Endothelial cell of umbilical vein (primary cell): ENCODE measurements at regions not wholly inside any gene's neighbourhood (a gene's known extent, or its start where the extent isn't known, plus 50 kb on each side); places are given as distances from the start of the nearest gene placed in this dataset.
"Not testable (repeated sequence)": the region's sequence is repeated elsewhere in the genome, so short reads cannot be mapped to it uniquely, and the experiment has no call there.

Source experiments
- BruUV-seq: library from RNA; stranded (reverse); fragments of 400-500 nt; replicated peaks from 2 replicates; lab custom pipeline; 2021; lab: Mats Ljungman, UMichigan
- CTCF ChIA-PET: fragments of 300-600, 350-600 bp; sonication (Branson Sonifier 250); formaldehyde crosslinking; loops from one replicate; lab custom pipeline; 2021; ENCODE audit warnings: antibody characterized with exemption, inconsistent platforms; lab: Charles Lee
- POLR2A ChIA-PET: fragments of 300-600, 350-600 bp; sonication (Branson Sonifier 250); formaldehyde crosslinking; loops from one replicate; lab custom pipeline; 2021; ENCODE audit warnings: antibody characterized with exemption, inconsistent platforms; lab: Charles Lee
- DNase-seq: peaks from one replicate; pipeline ENCODE4 v3.0.0-alpha.2; 2011; ENCODE audit warnings: low read depth, low spot score
- FAIRE-seq: peaks from 2 replicates; lab custom pipeline; 2011; peaks lifted over from hg19 to GRCh38; lab: Jason Lieb, UNC
- H2AFZ ChIP-seq: 2 replicates; pipeline ENCODE4 v1.6.0; 2012; ENCODE audit warnings: low read depth, low read length, control low read depth, inconsistent platforms
- H3K27ac ChIP-seq: 2 replicates; pipeline ENCODE4 v1.5.1; 2011; ENCODE audit warnings: low read depth, mild to moderate bottlenecking, control low read depth, low read length, moderate library complexity; ENCODE audit not compliant: insufficient read depth
- H3K27me3 ChIP-seq, 2 experiments: 2 replicates each; pipeline versions ENCODE4 v1.6.0 to v1.6.1; 2011; ENCODE audit warnings: low read length in 2 of 2, mixed read lengths in 1 of 2; ENCODE audit not compliant: control insufficient read depth in 2 of 2, insufficient read depth in 2 of 2
- H3K36me3 ChIP-seq, 2 experiments: 2 replicates in 1 of 2; 3 replicates in 1 of 2; pipeline ENCODE4 v1.5.1; 2011; ENCODE audit warnings: low read length in 2 of 2, mild to moderate bottlenecking in 1 of 2, moderate library complexity in 1 of 2; ENCODE audit not compliant: control insufficient read depth in 2 of 2, insufficient read depth in 2 of 2; ENCODE audit errors: extremely low read depth in 1 of 2
- H3K4me1 ChIP-seq: 3 replicates; pipeline ENCODE4 v1.5.1; 2011; ENCODE audit warnings: mild to moderate bottlenecking, low read length; ENCODE audit not compliant: control insufficient read depth, insufficient read depth; ENCODE audit errors: extremely low read depth
- H3K4me2 ChIP-seq: 2 replicates; pipeline ENCODE4 v1.6.1; 2011; ENCODE audit warnings: low read length, control low read depth, mixed read lengths; ENCODE audit not compliant: insufficient read depth
- H3K4me3 ChIP-seq, 3 experiments: fragments of 200-600 bp in 1 of 3; sonication (generic), shearing (Covaris generic) in 1 of 3; replicated peaks in 1 of 3; 2 replicates each; pipeline ENCODE4 v1.5.1; 2011 to 2016; ENCODE audit warnings: control low read depth in 3 of 3, low read length in 3 of 3, mild to moderate bottlenecking in 2 of 3, inconsistent platforms in 1 of 3, low read depth in 1 of 3, moderate library complexity in 1 of 3; ENCODE audit not compliant: insufficient read depth in 1 of 3
- H3K79me2 ChIP-seq: 2 replicates; pipeline ENCODE4 v1.6.0; 2012; ENCODE audit warnings: low read length, inconsistent platforms; ENCODE audit not compliant: control insufficient read depth, insufficient read depth
- H3K9ac ChIP-seq: replicated peaks from 2 replicates; pipeline ENCODE3; 2011; ENCODE audit warnings: low read length, control low read depth; ENCODE audit not compliant: insufficient read depth; ENCODE audit errors: extremely low read depth
- H3K9me1 ChIP-seq: replicated peaks from 3 replicates; pipeline ENCODE4 v1.6.0; 2011; ENCODE audit warnings: mild to moderate bottlenecking, low read length; ENCODE audit not compliant: control insufficient read depth, insufficient read depth; ENCODE audit errors: extremely low read depth
- H3K9me3 ChIP-seq: replicated peaks from 2 replicates; pipeline ENCODE4 v1.5.1; 2012; ENCODE audit warnings: low read length, inconsistent platforms; ENCODE audit not compliant: control insufficient read depth, insufficient read depth
- H4K20me1 ChIP-seq: replicated peaks from 2 replicates; pipeline ENCODE3; 2011; ENCODE audit warnings: mild to moderate bottlenecking, low read length; ENCODE audit not compliant: control insufficient read depth, insufficient read depth; ENCODE audit errors: extremely low read depth
- EZH2 ChIP-seq: IDR thresholded peaks from 2 replicates; pipeline ENCODE4 v1.6.1; 2012; ENCODE audit warnings: borderline replicate concordance, low read depth, mild to moderate bottlenecking, moderate library complexity, low read length, inconsistent platforms; ENCODE audit not compliant: severe bottlenecking
- FOS ChIP-seq: IDR thresholded peaks from 2 replicates; pipeline ENCODE4 v1.6.1; 2011; ENCODE audit warnings: mild to moderate bottlenecking, low read length, moderate library complexity, borderline replicate concordance; ENCODE audit not compliant: insufficient read depth
- GATA2 ChIP-seq: IDR thresholded peaks from 2 replicates; pipeline ENCODE4 v1.7.0; 2011; ENCODE audit warnings: low read depth, mild to moderate bottlenecking, moderate library complexity, mixed read lengths, low read length; ENCODE audit not compliant: insufficient read length, insufficient read depth
- JUN ChIP-seq: IDR thresholded peaks from 2 replicates; pipeline ENCODE4 v1.6.1; 2011; ENCODE audit warnings: borderline replicate concordance, low read depth; ENCODE audit not compliant: insufficient read length, insufficient read depth
- MYC ChIP-seq: IDR thresholded peaks from one replicate; pipeline ENCODE4 v1.6.1; 2011; ENCODE audit warnings: mild to moderate bottlenecking, low read depth, low read length
- POLR2AphosphoS5 ChIP-seq: IDR thresholded peaks from 2 replicates; pipeline ENCODE4 v1.6.1; 2012; ENCODE audit warnings: low read depth, mild to moderate bottlenecking, control low read depth, low read length, moderate library complexity; ENCODE audit not compliant: insufficient read depth
- dilution Hi-C: fragments of 300-500 bp; cut with MboI; formaldehyde crosslinking; loops from one replicate; pipeline ENCODE4 v1.15.0; 2019; ENCODE audit warnings: low sequenced_read_pairs; ENCODE audit not compliant: extremely low pct_ligation_motif_present
- intact Hi-C: fragments of 100-400 bp; cut with micrococcal nuclease; formaldehyde crosslinking; loops from one replicate; pipeline ENCODE4 v1.10.0; 2022
- TF ChIP-seq, protein P1 (sequence below): IDR thresholded peaks from 2 replicates; pipeline ENCODE4 v1.6.1; 2011; ENCODE audit not compliant: insufficient read depth, insufficient read length
- TF ChIP-seq, protein P2 (sequence below), 2 donors: IDR thresholded peaks; 1 replicate in 1 of 2; 2 replicates in 1 of 2; pipeline ENCODE4 v1.5.1; 2011; ENCODE audit warnings: low read length in 2 of 2, mild to moderate bottlenecking in 2 of 2, moderate library complexity in 2 of 2, control low read depth in 1 of 2, inconsistent platforms in 1 of 2, low read depth in 1 of 2; ENCODE audit not compliant: insufficient read depth in 1 of 2; ENCODE audit errors: extremely low read depth in 1 of 2

GRCh38 chr2:144759746-144760145 is 239.8 kb upstream of the ZEB2 start:
- Histone ChIP-seq H3K9me1 (no peaks in the 10 kb centered on the region), H3K9ac (no peak overlapping the region), H2AFZ (no peak overlapping the region), H3K27me3 (no peaks in the 10 kb centered on the region), H3K36me3 (no peaks in the 10 kb centered on the region), H3K4me1 (no peaks in the 10 kb centered on the region), H4K20me1 (no peaks in the 10 kb centered on the region), H3K79me2 (no peaks in the 10 kb centered on the region), H3K4me3 (no peak overlapping the region), H3K9me3 (no peaks in the 10 kb centered on the region), H3K4me2 (no peak overlapping the region), H3K27ac (no peak overlapping the region)
- ChIA-PET POLR2A (no interaction called here), CTCF (no interaction called here)
- dilution Hi-C loops, result no loop called here
- DNase-seq (no peak), FAIRE-seq (no peak)
- intact Hi-C loops, result no loop called here
- no TSS peak for BruUV-seq
- TF ChIP-seq, protein P1, sequence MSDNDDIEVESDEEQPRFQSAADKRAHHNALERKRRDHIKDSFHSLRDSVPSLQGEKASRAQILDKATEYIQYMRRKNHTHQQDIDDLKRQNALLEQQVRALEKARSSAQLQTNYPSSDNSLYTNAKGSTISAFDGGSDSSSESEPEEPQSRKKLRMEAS, result no peak
- TF ChIP-seq JUN, result no peak
- no peak for TF ChIP-seq EZH2
- no peak for TF ChIP-seq MYC
- no peak for TF ChIP-seq POLR2AphosphoS5
- TF ChIP-seq FOS, result no peak
- TF ChIP-seq, protein P2, sequence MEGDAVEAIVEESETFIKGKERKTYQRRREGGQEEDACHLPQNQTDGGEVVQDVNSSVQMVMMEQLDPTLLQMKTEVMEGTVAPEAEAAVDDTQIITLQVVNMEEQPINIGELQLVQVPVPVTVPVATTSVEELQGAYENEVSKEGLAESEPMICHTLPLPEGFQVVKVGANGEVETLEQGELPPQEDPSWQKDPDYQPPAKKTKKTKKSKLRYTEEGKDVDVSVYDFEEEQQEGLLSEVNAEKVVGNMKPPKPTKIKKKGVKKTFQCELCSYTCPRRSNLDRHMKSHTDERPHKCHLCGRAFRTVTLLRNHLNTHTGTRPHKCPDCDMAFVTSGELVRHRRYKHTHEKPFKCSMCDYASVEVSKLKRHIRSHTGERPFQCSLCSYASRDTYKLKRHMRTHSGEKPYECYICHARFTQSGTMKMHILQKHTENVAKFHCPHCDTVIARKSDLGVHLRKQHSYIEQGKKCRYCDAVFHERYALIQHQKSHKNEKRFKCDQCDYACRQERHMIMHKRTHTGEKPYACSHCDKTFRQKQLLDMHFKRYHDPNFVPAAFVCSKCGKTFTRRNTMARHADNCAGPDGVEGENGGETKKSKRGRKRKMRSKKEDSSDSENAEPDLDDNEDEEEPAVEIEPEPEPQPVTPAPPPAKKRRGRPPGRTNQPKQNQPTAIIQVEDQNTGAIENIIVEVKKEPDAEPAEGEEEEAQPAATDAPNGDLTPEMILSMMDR (IDR thresholded peaks at IDR 0.05; ENCODE audit: extremely low read depth in 1 of 2, insufficient read depth in 1 of 2, low read depth in 1 of 2, low read length in 2 of 2), result no peak
- no peak for TF ChIP-seq GATA2

GRCh38 chr2:144758196-144758595 is 238.3 kb upstream of the ZEB2 start:
- dilution Hi-C loops, H3K4me1 ChIP-seq, H3K9ac ChIP-seq, H3K36me3 ChIP-seq, H3K4me3 ChIP-seq, intact Hi-C loops, H3K9me1 ChIP-seq, H3K79me2 ChIP-seq, BruUV-seq, H2AFZ ChIP-seq, H4K20me1 ChIP-seq, CTCF ChIA-PET, H3K9me3 ChIP-seq, H3K27me3 ChIP-seq, POLR2A ChIA-PET, DNase-seq, H3K27ac ChIP-seq, H3K4me2 ChIP-seq, FAIRE-seq: not testable (repeated sequence)
